Superior temporal gyrus (tissue), 1 donor: ENCODE measurements at regions not wholly inside any gene's neighbourhood (a gene's known extent, or its start where the extent isn't known, plus 50 kb on each side); places are given as distances from the start of the nearest gene placed in this dataset.

Experiments
- DNase-seq: peaks from one replicate; pipeline ENCODE4 v3.0.0-alpha.2; 2016; ENCODE audit errors: extremely low spot score

DNA sequence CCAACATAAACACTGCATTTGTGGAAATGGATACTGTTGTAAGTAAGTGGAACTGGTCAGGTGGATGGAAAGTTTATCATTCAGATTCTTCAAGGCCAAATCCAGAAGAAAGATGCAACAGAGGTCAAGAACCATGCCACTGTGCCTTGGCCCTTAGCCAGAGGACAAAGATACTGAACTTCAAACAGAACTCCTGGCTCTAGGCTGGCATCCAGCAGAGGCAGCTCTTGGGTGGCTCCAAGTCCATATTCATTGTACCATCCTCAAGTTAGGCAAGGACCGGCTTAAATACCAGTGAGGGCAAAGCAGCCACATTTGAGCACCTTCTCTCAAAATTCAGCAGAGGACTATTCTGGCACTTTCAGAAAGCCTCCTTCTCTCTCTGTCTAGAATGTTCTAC is 53.2 kb downstream of the DNAAF9 start:
- DNase-seq, result no peak

DNA sequence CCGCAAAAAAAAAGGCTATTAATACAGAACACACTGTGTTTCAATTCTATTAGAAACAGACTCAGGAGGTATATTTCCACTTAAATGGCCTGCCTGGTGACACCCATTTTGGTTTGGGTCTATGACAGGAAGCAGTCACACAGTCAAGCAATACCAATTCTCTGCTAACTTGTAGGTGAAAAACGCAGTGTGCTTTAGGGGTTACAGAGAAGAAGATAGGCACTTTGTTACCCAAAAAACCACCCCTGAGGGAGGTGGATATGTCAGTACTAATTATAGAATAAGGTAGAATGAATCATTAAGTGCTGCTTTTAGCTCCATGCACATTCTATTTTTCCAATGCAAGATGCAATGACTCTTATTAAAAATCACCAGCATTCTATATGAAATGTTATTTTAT is 53.8 kb downstream of the DNAAF9 start:
- no peak for DNase-seq

DNA sequence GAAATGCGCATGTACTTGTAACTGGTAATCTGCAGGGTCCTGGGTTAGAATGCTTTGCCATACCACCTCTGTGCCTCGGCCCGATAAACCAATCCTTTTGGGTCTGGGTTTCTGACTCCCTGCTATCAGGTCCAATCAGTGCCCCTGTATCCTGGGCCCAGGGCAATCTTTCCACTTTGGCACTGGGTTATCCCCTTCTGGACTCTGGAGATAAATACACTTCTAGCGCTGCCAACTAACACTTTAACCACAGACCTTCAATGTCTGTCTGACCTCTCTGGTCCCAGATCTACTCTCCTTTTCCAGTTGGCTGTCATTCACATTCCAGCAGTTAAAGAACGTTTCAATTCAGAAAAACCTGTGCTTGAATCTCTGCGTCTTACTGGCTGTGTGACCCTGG is 55.3 kb downstream of the DNAAF9 start:
- no peak for DNase-seq

DNA sequence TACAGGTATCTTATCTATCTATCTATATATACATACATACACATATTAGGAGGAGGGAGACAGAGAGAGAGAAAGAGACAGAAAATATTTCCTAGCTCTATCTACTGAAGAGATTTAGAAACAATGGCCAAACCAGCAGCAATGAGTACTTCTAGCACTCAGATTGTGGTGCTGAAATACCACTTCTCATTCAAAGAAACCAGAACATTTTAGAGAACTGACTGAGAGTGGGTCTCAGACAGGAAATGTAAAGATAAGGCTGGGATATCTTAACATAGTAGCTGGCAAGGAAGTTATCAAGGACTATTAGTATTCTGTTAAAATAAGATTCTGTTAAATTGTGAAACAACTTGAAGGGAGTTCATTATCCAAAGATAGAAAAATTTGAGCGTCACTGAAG is 57.0 kb downstream of the DNAAF9 start:
- DNase-seq, result no peak

DNA sequence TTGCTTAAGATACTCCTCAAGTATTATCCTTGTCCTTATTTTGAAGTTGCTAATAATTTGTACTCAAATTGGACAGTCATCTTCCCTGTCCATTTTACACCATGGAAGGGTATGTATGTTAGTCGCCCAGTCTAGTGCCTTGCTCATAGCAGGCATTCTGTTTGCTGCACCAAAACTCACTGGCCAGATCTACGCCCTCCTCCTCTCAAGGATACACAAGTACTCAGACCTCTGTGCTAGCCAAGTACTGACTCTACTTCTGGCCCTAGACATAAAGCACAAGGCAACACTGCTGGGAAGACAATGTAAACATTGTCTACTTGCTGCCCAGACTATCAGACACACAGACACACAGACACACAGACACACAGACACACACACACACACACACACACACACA is 57.7 kb downstream of the DNAAF9 start:
- no peak for DNase-seq

DNA sequence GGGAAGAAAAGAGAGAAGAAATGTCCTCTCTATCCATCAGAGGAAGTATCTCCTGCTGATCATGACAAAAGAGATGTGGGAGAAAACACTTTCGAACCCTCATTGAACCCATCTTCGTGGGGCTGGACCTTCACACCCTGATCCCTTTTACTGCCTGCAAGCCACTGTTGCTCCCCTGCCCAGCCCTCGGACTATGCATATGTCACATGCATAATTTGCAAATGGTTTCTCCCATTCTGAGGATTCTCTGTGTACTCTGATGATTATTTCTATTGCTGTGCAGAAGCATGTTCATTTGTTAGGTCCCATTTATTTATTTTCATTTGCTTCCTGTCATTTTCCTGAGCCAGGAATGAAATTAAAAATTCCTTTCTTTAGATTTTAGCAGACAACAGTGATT is 64.7 kb downstream of the DNAAF9 start:
- DNase-seq, result no peak

DNA sequence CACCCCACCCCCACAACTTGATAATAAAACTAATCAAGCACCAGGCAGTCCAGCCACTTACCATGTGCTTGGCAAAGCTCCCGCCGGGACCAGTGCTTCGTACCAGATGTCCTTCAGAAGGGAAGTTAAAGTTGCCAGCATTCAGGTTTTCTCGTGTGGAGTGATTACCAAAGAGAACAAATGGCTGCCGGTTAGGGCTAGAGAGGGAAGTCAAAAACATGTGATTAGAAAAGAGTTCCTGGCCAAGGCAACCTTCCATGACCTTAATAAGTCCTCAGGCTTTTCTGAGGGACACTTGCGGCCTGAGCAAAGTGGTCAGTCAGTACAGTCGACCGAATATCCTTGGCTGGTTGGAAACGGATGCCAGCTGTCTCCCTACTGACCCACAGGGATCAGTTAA is 67.0 kb downstream of the DNAAF9 start:
- DNase-seq, result no peak

DNA sequence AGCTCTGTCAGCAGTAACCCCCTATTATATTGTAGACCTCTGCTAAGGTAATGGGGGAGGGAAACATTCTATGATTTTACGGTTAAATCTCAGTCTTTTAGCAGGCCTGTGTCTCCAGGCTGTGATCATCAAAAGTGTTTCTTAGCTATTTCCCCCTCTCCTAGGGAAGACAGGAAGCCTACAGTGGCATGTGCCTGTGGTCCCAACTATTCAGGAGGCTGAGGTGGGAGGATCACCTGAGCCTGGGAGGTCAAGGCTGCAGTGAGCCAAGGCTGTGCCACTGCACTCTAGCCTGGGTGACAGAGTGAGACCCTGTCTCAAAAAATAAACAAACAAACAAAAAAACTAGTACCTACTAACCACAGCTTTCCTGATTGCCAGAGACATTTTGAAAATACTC is 67.9 kb downstream of the DNAAF9 start:
- DNase-seq, result no peak

DNA sequence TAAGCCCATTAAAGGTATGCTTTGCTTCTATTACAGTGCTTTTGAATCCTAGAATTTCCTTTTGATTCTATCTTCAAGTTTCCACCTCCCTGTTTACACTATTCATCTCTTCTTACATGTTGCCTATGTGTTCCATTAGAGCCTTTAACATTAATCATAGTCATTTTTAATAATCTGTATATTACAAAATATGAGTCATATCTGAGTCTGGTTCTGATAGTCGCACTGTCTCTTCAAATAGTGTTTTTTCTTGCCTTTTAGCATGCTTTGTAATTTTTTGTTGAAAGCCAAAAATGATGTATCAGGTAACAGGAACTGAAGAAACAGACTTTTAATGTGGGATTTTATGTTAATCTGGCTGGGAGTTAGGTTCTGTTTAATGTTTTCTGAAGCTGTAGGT is 68.4 kb downstream of the DNAAF9 start:
- no peak for DNase-seq

DNA sequence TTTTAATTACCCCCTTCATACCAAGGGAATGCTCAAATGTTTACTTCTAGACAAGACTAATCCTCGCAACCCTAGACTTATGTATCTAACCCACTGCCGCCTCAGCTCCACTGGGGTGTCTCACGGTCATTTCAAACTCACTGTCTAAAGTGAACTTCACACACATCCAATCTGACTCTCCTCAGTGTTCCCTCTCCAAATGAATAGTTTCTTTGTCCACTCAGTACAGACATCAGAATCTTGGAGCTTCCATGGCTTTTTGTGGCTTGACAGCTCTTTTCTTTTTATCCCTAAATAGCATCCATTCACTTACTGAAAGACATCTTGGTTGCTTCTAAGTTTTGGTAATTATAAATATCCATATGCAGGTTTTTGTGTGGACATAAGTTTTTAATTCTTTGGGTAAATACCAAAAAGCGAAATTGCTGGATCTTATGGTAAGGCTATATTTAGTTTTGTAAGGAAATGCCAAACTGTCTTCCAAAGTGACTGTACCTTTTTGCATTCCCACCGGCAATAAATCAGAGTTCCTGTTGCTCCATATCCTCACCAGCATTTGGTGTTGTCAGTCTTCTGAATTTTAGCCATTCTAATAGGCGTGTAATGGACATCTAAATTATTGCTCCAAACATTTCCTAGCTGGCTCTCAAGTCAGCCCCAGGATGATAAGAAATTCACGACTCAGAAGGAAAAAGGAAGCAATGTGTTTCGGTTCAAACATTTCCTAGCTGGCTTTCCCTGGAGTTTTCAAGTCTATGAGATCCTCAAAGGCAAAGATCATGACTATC is 73.1 kb downstream of the DNAAF9 start:
- DNase-seq, result no peak

DNA sequence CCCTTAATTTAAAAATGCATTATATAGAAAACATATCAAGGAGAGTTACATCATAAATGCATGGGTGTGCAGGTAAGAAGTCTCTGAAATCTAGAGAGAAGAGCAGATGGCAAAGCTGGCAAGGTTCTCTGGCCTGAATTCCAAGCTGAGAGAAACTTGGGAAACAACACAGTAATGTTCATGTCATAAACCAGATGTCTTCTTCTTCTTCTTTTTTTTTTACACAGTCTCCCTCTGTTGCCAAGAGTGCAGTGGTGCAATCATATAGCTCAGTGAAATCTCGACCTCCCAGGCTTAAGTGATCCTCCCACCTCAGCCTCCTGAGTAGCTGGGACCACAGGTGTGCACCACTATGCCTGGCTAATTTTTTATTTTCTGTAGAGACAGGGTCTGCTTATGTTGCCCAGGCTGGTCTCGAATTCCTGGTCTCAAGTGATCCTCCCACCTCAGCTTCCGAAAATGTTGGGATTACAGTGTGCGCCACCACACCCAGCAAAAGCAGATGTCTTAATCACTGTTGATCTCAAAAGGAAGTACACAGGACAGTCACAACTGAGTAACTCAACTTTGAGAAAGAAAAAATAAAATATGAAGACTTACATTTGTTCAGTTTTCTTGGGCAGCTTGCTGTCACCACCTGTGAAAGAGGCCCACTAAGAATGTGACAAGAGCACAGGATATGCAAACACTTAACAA is 77.3 kb downstream of the DNAAF9 start:
- peak; percentile 59 for DNase-seq

DNA sequence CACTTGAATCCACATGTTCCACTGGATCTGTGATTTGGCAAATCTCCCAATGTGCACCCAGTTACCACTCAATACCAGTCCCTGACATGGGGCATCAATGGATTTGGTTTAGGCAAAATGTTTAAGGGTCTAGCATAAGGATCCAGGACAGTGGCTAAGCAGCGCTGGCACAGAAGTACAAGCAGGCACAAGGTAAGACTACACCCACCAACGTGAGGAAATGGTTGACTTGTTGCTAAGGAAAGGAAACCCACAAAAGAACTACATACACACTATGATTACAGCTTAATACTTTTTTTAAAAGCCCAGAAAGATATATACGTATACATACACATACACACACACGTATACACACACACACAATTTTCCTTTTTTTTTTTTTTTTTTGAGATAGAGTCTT is 79.0 kb downstream of the DNAAF9 start:
- no peak for DNase-seq

DNA sequence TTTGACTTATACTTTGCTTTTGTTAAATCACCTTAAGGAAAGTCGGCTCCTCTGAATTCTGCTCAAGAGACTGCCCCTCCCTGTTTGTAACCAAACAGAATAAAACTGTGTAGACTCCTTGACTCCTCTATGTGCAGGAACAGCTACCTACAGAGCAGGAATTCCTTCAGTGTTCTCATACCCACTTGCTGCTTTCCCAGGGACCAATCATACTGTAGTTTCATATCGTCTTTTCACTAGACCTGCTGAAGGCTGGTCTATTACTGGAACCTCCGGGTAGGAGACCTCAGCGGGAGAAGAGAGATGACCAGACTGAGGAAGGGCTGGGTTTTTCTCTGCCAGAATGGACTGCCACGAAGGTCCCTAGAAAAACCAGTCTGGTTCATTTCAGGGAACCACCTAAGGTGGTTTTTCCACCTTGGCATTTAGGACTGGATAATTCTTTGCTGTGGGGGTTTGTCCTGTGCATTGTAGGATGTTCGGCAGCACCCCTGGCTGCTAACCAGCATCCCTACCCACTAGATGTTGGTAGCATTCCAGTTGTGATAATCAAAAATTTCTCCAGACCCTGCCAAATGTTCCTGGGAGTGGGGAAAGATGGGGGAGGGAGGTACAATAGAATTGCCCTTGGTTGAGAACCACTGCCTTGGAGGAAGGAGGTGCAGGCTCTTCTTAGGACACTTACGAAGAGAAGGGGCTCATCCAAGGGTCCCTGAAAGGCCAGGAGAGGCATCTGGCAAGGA is 80.5 kb downstream of the DNAAF9 start:
- DNase-seq, result no peak

DNA sequence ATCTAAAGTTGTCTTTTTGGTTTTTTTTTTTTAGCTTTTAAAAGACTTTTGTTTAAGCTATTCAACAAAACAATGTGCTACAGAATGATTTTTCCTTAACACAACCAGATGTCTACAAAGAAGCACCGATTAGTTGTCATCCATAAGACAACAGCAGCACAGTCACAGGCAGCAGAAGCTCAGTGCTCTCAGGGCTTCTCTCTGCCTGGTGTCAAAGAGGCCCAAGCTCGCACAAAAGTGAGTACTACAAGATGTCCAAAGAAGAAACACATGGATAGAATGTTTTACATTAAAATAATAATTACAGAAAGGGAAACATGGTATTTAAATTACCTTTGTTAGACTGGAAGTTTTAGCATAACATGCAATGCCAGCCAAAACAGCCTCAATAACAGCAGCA is 81.6 kb downstream of the DNAAF9 start:
- DNase-seq, result no peak

DNA sequence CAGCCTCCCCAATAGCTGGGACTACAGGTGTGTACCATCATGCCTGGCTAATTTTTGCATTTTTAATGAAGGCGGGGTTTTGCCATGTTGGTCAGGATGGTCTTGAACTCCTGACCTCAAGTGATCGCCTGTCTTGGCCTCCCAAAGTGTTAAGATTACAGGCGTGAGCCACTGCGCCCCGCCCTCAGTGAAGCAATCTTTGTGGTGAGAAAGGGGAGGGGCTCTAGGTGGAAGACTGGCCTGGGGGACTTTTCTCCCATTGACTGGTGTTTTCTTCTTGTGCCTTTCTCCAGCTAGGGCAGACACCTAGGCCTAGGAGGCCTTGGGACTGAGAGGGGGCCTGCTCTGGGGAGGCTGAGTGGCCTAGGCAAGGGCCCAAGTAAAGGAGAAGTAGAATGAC is 84.1 kb downstream of the DNAAF9 start:
- no peak for DNase-seq

DNA sequence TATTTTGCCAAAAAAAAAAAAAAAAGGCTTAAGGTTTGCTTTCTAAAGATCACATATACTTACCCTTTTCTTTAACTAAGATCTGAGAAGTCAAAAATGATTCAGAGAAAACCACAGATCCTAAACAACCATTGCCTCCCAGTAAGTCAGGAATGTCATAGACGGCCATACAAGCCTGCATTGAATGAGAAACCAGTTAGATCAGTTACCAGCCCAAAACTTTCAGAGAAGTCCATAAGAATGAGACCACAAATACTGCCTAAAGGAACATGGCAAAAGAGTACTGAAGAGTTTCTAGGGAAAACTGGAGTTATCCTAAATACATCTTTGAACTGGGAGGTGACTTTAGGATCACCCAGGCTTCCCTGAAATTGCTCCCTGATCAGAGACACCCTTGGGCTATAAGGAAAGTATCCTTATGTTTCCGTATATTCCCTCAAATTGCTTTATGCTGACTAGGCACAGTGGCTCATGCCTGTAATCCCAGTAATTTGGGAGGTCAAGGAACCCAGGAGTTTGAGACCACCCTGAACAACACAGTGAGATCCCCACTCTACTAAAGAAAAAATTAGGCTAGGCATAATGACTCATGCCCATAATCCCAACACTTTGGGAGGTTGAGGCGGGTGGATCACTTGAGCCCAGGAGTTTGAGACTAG is 79.4 kb upstream of the SLC4A11 start:
- DNase-seq, result no peak

DNA sequence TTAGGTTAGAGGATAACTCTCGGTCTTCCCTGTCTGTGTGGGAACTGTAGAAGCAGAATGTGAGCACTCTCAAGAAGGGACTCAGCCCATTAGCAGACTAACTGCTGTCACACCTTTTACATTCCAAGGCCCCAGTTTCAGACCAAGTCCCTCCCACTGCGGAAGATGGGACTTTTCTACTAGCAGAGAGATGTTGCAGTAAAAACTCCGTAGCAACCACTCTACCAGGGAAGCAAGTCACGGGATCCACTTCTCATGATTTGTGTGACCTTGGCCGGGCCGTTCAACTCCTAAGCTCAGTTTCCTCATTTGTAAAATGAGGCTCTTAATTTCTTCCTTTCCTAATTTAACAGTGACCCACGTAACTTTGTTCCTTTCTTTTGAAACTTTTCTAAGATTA is 77.1 kb upstream of the SLC4A11 start:
- no peak for DNase-seq

DNA sequence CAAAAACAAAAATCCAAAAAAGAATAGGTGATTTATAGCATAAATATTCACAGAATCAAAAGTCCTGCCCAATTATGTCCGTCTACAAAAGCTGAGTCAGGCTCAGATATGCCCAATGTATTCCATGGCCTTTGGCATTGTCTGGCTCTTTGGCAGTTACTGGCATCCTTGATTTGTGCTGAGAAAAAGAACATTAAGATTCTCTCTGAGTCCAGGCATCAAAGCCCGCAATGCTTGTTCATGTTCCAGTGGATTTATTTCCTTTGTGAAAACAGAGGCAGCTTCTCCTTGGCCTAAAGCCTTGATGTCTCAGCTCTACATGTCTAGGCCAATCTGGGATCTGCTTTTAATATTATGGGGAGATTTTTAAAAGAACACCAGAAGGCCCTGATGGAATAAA is 76.1 kb upstream of the SLC4A11 start:
- DNase-seq, result no peak

DNA sequence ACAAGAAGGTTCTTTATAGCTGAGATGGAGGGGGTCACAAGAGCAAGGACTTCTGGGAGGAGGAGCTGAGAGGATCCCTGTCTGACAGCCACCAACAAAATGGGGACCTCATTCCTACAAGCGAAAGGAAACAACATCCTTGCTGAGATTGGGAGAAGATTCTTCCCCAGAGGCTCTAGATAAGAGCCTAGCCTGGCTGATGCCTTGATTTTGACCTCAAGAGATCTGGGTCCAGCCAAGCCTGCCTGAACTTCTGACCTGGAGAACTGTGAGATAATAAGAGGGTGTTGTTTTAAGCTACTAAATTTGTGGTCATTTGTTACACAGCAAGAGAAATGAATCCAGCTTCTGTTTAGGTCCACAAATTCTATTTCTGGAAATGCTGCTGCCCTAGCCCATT is 75.4 kb upstream of the SLC4A11 start:
- DNase-seq, result no peak

DNA sequence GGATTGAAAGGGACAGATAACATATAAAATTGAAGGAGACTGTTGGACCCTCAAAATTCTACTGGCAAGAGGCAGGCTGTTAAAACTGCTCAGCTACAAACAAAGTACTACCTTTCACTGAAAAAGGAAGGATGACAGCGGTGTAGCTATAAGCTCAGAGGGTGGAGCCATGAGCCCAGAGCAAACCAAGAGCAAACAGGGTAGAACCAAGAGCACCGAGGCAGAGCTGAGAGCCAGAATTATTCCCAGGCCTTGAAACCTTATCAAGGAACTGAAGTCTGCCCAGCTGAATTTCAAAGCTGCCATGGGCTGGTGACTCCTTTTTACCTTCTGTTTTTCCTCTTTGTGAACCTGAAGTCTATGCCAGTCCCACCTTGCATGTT is 74.7 kb upstream of the SLC4A11 start:
- DNase-seq, result no peak

DNA sequence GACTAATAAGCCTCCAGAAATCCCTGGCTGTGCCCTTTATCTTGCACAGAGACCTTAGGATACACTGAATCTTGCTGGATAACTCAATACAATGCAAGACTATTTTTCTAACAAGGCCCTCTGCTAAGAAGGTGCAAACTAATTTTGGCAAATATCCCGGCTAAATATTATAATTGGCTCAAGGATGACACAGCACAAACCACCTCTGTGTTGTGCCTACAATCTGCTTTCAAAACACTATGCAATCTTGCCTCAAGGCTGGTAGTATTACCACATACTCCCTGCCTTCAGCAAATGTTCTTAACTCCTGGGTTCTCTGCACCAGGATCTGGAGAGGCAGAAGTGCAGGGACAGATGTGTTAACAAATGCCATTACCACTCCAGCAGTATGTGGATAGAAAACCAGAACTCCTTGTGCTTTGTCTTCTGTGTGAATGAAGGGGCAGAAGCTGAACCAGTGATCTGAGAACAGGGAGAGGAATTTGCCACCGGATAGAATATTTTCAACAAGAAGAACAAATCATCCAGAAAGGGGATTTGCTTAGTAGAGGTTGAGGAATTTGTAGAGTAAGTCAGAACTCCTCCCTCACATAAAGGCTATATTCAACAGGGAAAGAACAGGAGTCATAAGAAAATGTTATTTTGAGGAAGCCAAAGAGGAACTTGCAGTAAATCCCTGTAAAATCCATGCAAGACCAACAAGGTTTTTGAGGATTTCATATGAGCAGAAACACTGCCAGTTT is 74.1 kb upstream of the SLC4A11 start:
- no peak for DNase-seq

DNA sequence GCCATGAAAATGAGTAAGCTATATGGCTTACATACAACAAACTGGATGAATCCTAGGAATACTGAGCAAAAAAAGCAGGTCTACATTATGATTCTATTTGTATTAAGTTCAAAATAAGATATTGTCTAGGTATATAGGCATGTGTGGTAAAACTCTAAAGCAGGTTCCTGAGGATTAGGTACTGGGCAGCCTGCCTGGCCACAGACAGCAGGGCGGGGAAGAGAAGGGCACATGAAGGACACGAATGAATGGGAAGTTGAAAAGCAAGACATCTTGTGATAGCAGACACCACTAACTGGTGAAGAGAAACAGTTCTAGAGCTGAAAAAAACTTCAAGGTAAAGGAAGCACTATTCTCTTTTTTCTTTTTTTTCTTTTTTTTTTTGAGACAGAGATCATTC is 72.6 kb upstream of the SLC4A11 start:
- no peak for DNase-seq
